Activated naive CD4-positive, alpha-beta T cell (primary cell): ENCODE measurements at regions not wholly inside any gene's neighbourhood (a gene's known extent, or its start where the extent isn't known, plus 50 kb on each side); places are given as distances from the start of the nearest gene placed in this dataset.
"Not testable (repeated sequence)": the region's sequence is repeated elsewhere in the genome, so short reads cannot be mapped to it uniquely, and the experiment has no call there.

Experiments used
- DNase-seq, 4 experiments: peaks; one replicate each; lab custom pipeline; 2025; lab: John Stamatoyannopoulos, UW

DNA sequence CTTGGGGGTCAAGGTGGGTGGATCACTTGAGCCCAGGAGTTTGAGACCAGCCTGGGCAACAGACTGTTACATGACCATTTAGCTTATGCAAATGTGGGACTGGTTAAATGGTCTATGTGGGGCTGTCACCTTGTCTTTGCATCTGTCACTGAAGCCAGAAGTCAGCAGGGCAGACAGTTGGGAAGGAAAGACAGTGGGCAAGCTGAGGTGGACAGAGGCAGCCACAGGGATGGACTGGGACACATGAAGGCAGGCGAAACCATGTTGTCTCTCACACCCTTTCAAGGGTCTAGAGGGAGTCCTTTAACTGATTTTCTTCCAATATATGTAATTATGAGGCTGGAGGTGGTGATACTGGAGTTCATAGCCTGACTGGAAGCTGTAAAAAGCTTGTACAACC is 426.4 kb downstream of the TMEM121 start:
- no peak for DNase-seq

DNA sequence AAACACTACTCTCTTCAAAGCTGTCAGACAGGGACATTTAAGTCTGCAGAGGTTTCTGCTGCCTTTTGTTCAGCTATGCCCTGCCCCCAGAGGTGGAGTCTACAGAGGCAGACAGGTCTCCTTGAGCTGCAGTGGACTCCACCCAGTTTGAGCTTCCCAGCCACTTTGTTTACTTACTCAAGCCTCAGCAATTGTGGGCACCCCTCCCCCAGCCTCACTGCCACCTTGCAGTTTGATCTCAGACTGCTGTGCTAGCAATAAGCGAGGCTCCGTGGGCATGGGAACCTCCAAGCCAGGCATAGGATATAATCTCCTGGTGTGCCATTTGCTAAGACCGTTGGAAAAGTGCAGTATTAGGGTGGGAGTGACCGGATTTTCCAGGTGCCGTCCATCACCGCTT is 435.2 kb downstream of the TMEM121 start:
- DNase-seq: not testable (repeated sequence)

DNA sequence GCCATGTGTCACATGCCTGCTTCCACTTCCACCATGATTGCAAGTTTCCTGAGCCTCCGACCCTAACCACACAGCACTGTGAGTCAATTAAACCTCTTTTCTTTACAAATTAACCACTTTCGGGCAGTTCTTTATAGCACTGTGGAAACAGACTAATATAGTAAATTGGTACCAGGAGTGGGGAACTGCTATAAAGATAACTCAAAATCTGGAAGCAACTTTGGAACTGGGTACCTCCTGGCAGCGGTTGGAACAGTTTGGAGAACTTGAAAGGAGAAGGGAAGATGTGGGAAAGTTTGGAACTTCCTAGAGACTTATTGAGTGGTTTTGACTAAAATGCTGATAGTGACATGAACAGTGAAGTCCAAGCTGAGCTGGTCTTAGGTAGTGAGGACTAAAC is 436.1 kb downstream of the TMEM121 start:
- DNase-seq: no peak

DNA sequence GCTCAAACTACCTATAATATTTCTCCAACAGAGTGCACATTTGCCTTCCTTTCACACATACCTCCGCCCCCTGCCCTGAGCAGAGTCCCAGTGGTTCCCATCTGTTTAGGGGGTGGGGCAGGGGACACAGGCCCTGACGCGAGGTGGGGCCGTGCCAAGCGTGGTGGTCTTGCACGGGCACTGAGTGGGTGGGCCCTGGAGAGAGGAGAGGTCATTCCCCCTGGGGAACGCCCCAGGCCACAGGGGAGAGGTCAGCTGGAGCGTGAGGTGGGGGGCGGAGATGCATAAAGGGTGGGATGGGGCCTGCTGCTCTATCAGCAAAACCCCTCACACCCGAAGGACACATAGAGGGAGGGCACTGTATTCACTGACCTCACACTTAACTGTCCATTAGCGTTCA is 441.9 kb downstream of the TMEM121 start:
- no peak for DNase-seq

DNA sequence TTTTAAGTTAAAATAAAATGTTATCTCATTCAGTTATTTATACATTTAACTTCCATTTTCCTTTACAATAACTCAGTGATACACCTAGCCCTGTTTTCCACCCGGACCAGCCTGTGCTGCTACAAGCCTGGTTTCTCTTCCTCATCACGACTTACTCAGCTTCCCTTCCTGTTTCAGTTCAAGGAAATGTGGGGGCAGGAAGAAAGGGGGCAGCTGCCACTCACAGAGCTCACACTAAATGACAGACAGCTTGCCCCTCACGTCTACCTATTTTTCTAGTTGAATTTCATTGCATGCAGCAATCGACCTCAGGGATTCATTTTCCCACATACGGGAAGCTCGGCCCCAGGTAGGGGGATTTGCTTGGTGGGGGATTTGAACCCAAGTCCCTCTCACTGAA is 442.6 kb downstream of the TMEM121 start:
- DNase-seq: not testable (repeated sequence)

DNA sequence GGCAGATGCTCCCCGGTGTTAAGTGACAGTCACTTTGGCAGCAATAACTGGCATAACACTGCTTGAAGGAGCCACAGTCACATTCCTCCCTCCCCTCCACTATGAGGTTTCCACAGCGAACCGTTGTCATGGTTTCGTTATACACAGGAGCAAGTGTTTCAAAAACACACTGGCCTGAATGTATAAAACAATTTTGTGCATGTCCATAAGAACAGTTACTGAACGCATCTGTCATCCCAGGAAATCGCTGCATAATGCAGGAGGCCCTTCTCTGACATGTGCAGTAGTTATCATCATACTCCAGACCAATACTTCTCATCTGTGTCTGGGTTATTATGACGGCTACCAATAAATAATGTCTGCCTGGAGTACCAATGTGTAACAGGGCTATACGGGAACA is 444.4 kb downstream of the TMEM121 start:
- DNase-seq: not testable (repeated sequence)

DNA sequence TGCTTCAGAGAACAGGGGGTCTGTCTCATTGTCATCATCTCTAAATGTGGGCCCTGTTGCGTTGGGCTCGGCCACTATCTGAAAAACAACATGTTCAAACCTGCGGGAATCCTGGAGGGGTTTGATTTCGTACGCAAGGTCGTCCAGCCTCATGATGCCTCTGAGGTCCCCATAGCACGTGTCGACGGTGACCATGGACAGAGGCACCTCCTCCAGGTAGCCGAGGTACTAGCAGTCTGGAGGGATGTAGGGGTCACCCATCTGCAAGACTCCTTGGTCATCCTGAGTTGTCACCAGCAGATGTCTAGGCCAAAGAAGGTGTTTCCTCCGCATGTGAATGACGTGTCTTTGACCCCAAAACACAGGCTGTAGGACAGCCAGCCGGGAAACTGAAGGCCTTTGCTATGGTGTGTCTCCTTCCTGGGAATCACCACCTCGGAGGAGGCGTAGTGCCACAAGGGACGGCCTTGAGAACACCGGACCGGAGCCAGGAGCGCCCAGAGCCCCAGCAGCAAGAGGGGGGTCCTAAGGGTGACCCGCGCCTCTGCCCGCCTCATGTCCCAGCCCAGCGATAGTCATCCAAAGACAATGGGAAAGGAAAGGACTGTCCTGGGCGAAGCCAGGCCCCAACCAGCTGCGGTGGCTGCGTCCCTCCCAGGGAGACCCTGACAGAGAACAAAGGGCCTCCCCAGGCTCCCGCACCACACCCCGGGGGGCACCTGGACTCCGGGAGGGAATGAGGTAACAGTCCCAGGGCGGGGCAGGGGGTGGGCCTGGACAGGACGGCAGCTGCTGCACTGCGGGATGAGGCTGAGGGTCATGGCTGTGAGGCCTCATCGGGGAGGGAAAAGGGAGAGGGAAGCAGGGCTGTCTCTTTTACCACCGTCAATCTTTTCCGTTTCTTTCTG is 445.5 kb downstream of the TMEM121 start:
- DNase-seq: no peak

DNA sequence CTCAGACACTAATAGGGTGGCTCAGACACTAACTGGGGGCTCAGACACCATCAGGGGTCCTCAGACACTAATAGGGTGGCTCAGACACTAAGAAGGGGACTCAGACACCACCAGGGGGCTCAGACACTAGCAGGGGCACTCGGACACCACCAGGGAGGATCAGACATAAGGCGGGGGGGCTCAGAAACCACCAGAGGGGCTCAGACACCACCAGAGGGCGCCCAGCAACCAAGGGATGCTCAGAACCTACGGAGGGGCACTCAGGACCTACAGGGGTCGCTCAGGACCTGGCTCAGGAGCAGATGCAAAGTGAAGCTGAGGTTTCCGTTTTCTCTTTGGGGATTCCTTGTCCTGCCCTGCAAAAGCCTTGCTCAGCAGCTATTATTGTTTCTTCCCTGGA is 448.5 kb downstream of the TMEM121 start:
- peak; percentile 34 to 65 (median 51) for DNase-seq

DNA sequence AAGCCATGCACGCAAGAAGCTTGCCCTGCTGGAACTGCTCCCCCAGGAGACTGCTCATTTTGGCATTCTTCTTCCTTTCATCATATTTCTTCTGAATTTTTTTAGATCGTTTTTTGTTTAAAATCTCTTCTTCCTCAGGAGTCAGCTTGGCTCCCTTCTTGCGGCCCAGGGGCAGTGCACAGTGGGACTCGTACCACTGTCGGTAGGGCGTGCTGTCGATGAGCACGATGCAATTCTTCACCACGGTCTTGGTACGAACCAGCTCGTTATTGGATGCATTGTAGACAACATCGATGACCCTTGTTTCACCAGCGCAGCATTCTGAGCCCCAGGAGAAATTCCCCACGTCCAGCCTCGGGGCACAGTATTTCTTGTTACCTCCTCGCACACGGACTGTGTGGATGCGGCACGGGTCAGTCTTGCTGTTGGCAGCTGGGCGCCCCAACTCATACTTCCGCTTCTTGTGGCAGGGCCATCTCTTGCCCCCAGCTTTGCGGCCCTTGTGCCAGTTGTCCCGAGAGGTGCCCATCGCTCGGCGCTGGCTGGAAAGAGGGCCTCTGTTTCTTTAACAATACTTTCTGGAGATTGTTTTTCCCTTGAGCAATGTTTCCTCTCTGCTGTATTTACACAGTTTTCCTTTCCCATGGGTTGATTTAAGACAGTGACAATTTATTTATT is 452.4 kb downstream of the TMEM121 start:
- no peak for DNase-seq

DNA sequence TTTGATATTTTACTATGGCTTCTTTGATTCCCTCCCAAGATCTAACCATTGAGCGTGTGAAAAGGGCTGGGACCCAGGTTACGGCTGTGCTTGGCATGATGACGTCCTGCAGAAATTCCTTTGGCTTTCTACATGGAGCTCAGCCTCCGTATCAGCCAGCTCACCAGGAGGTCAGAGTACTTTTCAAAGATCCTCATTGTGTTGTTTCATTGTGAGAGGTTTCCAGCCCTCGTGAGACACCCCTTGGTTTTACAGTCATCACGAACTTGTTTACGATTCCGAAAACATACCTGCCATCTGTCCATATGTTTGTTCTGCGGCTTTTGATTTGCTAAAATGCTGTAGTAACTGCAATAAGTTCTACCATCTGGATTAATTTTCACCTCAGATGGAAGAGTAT is 453.1 kb downstream of the TMEM121 start:
- no peak for DNase-seq

DNA sequence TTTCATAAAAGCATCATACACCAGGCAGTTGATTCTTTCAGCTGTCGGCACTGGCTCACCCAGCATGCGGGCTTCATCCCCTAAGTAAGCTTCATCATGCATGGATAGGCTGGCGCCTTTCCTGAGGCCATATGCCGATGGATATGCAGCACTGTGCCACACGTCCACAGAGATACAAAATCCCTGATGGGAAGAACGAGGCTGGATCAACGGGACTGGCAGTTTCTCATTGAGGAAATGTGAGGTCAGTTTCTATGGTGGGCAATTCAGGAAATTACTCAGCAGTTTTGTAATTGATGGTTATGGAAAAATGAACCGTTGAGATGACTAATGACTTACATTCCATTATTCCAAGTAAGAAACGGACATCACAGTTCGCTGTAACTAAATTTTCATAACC is 453.8 kb downstream of the TMEM121 start:
- no peak for DNase-seq

DNA sequence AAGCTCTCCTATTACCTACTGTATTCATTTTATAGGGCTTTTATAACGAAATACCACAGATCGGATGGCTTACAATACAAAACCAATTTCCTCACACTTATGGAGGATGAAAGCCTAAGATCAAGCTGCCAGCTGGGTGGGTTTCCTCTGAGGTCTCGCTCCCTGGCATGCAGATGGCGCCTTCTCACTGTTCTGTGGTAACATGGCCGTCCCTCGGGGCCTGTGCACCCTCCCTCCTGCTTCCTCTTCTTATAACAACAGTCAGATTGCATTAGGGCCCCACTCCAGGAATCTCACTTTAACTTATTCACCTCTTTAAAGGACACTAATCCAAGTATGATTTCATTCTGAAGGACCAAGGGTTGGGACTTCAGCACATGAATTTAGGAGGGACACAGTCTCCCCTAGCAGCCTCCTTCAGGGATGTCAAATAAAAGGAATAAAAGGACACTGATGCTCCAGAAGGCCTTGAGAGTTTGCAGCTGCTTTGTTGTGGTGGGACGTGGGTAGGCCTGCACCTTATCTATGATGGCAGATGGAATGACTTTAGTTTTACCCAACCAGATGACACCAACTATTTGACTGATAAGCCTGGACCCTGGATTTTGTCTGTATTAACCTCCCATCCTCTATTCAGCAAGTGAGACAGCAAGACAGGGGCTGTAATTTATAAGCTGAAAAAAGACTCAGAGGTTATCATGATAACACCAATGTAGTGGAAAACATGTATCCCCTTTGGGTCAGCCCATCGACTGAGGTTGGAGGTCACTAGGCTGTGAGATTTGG is 455.3 kb downstream of the TMEM121 start:
- peak in 2 of 4 experiments; percentile 32 to 44 for DNase-seq

DNA sequence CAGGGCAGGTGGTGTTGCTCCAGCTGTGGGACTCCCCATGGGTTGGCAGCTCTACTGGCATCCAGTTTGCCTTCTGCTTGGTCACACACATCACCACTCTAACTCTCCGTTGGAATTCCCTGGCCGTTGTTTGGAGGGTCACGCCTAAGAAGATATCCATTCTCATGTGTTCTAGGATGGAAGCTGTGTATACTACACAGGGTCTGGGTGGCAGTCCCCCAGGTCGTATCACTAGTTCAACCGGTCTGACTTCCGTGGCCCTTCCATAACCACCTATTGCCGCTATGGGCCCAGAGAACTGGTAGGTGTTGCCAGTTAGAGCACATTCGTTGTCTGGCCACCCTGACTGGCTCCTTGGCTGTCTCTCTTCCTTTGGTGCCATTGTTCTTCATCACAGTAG is 456.3 kb downstream of the TMEM121 start:
- no peak for DNase-seq

DNA sequence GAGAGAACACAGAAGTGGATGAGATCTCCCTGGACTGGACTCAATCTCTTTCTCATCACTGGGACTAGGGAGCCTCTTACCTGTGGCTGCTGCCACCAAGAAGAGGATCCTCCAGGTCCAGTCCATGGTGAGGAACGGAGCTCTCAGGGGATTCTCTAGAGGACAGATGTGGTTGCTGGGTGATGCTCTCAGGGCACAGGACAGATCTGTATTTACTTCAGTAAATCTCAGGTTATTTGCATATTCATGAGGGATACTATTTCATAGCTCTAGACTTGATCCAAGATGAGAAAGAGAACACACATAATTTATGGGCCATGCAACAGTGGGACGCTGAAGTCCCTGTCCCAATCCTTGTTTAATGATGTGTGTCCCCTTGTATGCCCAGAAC is 460.5 kb downstream of the TMEM121 start:
- DNase-seq: no peak

DNA sequence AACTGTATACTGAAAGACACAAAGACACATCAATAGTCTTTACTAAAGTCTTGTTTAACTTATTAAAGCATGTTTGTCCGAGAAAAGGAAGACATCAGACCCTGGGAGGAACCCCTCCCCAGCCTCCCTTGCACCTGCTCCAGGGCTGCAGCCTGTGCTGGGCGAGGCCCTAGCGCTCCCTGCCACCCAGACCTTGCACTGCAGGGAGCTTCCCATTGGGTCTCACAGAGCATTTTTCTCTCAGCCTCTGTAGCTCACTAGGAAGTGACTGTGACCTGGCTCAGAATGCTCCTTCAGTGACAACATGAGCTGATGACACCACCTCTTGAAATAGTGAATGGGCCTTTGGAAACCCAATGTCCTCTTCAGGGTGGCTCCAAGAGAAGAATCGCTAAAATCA is 461.2 kb downstream of the TMEM121 start:
- no peak for DNase-seq

DNA sequence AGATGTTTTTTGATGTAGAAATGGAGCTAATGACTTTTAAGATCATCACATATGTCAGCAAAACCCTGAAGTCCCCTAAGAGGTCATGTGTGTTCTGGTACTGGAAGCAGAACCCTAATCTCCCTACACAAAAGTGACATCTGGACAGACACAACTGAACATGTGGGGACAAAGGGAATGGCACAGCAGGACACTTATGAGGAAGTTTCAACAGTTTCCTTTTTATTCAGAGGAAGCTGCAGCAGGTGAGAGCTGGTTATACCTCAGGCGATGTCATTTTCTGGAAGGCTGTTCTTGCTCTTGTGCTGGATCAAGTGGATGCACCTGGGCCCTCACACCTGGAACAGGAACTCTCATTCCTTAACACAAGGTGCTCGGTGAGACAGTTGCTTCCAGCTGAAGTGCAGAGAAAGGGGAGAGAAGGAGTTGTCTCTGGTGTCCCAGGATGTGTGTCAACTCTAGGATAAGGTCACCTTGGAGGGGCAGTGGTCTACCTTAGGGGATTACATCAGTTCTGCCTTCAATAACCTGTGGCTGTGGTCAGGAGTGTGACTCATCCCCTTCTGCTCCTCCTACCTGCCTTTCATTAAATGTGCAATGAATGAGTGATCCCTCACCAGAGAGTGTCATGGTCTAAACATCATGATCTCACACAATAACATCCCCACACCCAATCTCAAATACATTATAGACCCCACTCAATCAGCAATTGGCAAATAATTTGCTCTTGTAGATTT is 463.4 kb downstream of the TMEM121 start:
- DNase-seq: no peak

DNA sequence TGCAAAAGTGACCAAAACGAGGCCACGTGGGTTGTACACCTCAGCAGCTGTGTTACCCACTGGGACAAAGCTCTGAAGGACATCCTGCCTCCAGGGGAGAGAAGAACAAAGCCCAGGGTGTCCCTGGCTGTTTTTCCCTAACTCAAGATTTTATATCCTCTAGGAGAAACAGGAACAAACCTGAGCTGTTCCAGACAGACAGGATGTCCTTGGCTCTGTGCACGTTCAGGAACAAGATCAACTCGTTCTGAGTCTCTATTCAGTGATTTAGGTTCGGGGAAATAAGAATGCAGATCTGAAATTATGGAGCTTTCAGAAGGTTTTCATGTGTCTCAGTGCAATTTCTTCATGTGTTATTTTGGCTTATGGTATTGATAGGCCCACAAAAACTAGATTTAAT is 465.3 kb downstream of the TMEM121 start:
- DNase-seq: not testable (repeated sequence)

DNA sequence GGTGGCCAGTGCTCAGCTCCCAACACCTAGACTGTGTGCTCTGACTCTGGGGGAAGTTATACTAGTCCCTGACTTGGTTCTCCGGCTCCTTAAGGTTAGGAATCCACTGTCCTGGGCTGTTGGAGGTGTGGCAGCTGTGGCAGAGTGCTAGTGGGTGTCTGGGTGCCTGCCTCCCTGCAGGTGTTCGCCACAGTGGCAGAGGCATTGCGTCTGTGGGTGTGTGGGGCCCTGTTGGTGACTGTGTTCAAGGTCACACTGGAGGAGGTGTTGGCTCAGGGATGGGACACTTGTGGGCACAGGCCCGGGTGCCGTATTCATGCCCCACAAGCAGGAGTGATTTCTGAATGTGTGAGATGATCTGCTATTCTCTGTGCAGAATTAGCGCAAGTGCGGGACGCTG is 467.4 kb downstream of the TMEM121 start:
- DNase-seq: no peak

DNA sequence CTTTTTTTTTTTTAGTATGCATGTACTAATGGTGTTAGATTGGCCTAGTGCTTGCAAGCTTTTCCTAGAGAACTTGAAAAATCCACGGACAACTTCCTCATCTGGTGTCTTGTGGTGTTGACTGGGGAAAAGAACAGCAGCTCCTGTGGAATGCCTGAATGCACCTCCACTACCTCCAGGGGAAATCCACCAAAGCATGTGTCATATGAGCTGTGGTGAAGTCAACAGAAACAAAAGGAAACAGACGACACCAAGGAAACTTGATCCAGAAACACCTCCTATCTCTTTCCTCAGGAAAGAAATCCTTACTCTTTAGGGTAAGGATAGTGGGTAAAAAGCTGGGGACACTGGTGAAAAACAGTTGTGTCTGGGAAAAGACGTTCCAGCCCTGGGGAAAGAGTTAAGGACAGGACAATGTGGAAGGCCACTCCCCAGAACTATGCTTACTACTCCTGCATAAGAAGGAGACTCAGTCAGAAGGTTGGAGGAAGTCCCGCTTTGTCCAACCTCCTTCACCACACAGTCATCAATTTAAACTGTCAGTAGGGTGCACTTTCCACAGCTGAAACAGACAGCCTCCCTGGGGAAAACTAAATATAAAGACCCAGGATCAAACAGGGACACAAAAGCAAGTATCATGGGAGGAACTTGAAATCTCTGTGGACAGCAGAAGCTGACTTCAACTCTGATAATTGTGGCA is 468.8 kb downstream of the TMEM121 start:
- DNase-seq: not testable (repeated sequence)

DNA sequence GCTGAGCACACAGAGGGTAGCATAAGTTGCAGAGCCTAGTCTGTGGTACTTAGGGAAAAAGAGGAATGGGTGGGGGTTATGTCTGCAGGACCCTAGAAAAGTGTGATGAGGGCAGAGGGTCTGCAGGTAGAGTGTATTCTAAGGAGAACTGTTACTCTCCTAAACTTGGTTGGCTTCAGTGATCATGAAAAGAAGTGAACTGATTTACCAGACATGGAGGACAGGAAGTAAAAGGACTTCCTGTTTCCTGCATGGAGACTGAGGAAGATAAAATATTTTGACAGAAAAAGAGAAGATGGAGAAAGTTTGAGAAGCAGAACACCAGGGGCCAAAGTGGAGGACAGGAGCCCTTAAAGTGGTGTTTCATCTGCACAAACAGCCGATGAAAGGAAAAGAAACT is 472.2 kb downstream of the TMEM121 start:
- DNase-seq: not testable (repeated sequence)

DNA sequence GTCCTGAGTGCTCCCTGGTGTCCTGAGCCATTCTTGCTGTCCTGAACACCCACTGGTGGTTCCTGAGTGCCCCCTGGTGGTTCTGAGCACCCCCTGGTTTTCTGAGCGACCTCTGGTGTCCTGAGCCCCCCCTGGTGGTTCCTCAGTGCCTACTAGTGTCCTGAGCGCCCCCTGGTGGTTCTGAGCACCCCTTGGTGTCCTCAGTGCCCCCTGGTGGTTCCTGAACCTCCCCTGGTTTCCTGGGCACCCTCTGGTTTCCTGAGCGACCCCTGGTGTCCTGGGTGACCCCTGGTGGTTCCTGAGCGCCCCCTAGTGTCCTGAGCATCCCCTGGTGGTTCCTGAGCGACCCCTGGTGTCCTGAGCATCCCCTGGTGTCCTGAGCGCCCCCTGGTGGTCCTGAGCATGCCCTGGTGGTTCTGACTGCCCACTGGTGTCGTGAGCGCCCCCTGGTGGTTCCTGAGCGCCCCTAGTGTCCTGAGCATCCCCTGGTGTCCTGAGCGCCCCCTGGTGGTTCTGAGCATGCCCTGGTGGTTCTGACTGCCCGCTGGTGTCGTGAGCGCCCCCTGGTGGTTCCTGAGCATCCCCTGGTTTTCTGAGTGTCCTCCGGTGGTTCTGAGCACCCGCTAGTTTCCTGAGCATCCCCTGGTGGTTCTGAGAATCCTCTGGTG is 473.1 kb downstream of the TMEM121 start:
- peak; percentile 61 to 95 (median 76) for DNase-seq
